ENCODE measurements at regions not wholly inside any gene's neighbourhood (a gene's known extent, or its start where the extent isn't known, plus 50 kb on each side); places are given as distances from the start of the nearest gene placed in this dataset.

- no peak overlapping the region for H3K4me2 ChIP-seq (ENCODE audit: insufficient read depth, insufficient read length, low read length)
- no peaks in the 10 kb centered on the region for H3K4me1 ChIP-seq (ENCODE audit: insufficient read depth, low read length)
- H3K27me3 Mint-ChIP-seq (ENCODE audit: low read depth), result no peaks in the 10 kb centered on the region; the same call in 1 of the 2 replicates
- no peaks in the 10 kb centered on the region for H3K9me3 ChIP-seq (ENCODE audit: control insufficient read depth, low read depth, low read length)
- no peaks in the 10 kb centered on the region for H4K20me1 ChIP-seq (ENCODE audit: control insufficient read depth, insufficient read depth, insufficient read length)
- H3K14ac ChIP-seq (ENCODE audit: insufficient read depth, low read length), result no peak overlapping the region
- H2BK20ac ChIP-seq (ENCODE audit: low read depth, low read length, poor library complexity, severe bottlenecking), result no peak overlapping the region
- no peak overlapping the region for H3T11ph ChIP-seq (ENCODE audit: low read length)
- H3K23me2 ChIP-seq (ENCODE audit: insufficient read length, low read depth, low read length, poor library complexity, severe bottlenecking), result no peaks in the 10 kb centered on the region
- H3K36me3 Mint-ChIP-seq (ENCODE audit: insufficient read depth in 1 of 3, low read depth in 3 of 3), result peaks cover 7 to 9% (median 8%) of the 10 kb centered on the region in 3 experiments
- H4K8ac ChIP-seq (replicated peaks; ENCODE audit: insufficient read length, low read depth, low read length), result no peak overlapping the region
- H2BK15ac ChIP-seq (ENCODE audit: low read depth, low read length), result no peak overlapping the region
- no peak overlapping the region for H2BK12ac ChIP-seq (ENCODE audit: insufficient read length, low read depth, low read length)
- H3K27me3 ChIP-seq (ENCODE audit: insufficient read depth, low read length), result no peaks in the 10 kb centered on the region
- no CpG with 5 or more reads among the region's 4 CpGs for WGBS (ENCODE audit: extremely low coverage, insufficient read length, low lambda C conversion rate)
- no peak overlapping the region for H3K4me3 Mint-ChIP-seq
- H2AK5ac ChIP-seq (ENCODE audit: insufficient read length, low read length), result no peak overlapping the region
- no peak overlapping the region for H3K23ac ChIP-seq (ENCODE audit: insufficient read length, low read depth, low read length)
- no peaks in the 10 kb centered on the region for H3K79me1 ChIP-seq (ENCODE audit: insufficient read depth, low read depth, low read length, poor library complexity, severe bottlenecking)
- no peak overlapping the region for H2BK120ac ChIP-seq (ENCODE audit: low read depth, low read length, poor library complexity, severe bottlenecking)
- H3K9me3 Mint-ChIP-seq, result peaks cover 8 to 11% of the 10 kb centered on the region in 2 experiments
- no peak overlapping the region for H2AFZ ChIP-seq (ENCODE audit: low read length)
- no peak overlapping the region for H3K4ac ChIP-seq (ENCODE audit: low read depth, low read length)
- no peak overlapping the region for H3K27ac Mint-ChIP-seq
- no peak overlapping the region for H4K5ac ChIP-seq (ENCODE audit: insufficient read length, low read depth, low read length)
- no peak for DNase-seq
- no peak for TF ChIP-seq CTCF (conservative IDR thresholded peaks at IDR 0.05)
- H3K9ac ChIP-seq (ENCODE audit: extremely low read depth, insufficient read length, low read length), result no peak overlapping the region
- no peaks in the 10 kb centered on the region for H3K79me2 ChIP-seq (ENCODE audit: insufficient read depth, low read length)
- no peak overlapping the region for H3K18ac ChIP-seq (ENCODE audit: insufficient read length, low read depth, low read length)
- H3K27ac ChIP-seq (ENCODE audit: insufficient read length, low read depth, low read length), result no peak overlapping the region
- H3K56ac ChIP-seq (ENCODE audit: insufficient read length, low read depth, low read length), result no peak overlapping the region
- H3K4me1 Mint-ChIP-seq, result no peaks in the 10 kb centered on the region
- H2BK5ac ChIP-seq (ENCODE audit: insufficient read length, low read length), result no peak overlapping the region
- H4K91ac ChIP-seq (ENCODE audit: insufficient read length, low read depth, low read length), result no peak overlapping the region
Observed at GRCh38 chr11:81218440-81218839, 1515.2 kb downstream of the FAM181B start.

Measured in H9 (cell line).